GM23338 (cell line): ENCODE measurements at regions not wholly inside any gene's neighbourhood (a gene's known extent, or its start where the extent isn't known, plus 50 kb on each side); places are given as distances from the start of the nearest gene placed in this dataset.

ENCODE experiments used
- CREB1 ChIP-seq: fragments of 250-450 bp; sonication (Bioruptor Pico); IDR thresholded peaks from 2 replicates; pipeline ENCODE4 v1.5.0; 2020; ENCODE audit warnings: low read depth, mild to moderate bottlenecking, moderate library complexity
- CTCF ChIP-seq, 2 experiments: fragments of 200-600 bp in 1 of 2; sonication (generic) in 1 of 2; conservative IDR thresholded peaks; 2 replicates each; pipeline versions ENCODE4 v1.5.1 to v1.6.1; 2016 to 2017; ENCODE audit warnings: antibody characterized with exemption in 2 of 2, low read depth in 2 of 2, mild to moderate bottlenecking in 2 of 2, moderate library complexity in 1 of 2
- ETS1 ChIP-seq: IDR thresholded peaks from 2 replicates; pipeline ENCODE4 v1.6.1; 2016; ENCODE audit warnings: antibody characterized with exemption
- EZH2 ChIP-seq: fragments of 200-600 bp; sonication (generic); IDR thresholded peaks from one replicate; pipeline ENCODE4 v1.8.0; 2017; ENCODE audit warnings: antibody characterized with exemption, mild to moderate bottlenecking, low read depth; ENCODE audit not compliant: unreplicated experiment
- EZH2phosphoT487 ChIP-seq: fragments of 200-600 bp; sonication (generic); IDR thresholded peaks from one replicate; pipeline ENCODE4 v1.8.1; 2018; ENCODE audit warnings: antibody characterized with exemption; ENCODE audit not compliant: unreplicated experiment
- JUNB ChIP-seq: IDR thresholded peaks from one replicate; pipeline ENCODE4 v1.6.1; 2016; ENCODE audit warnings: antibody characterized with exemption; ENCODE audit not compliant: unreplicated experiment
- POLR2AphosphoS5 ChIP-seq: IDR thresholded peaks from 2 replicates; pipeline ENCODE4 v1.6.1; 2016; ENCODE audit warnings: antibody characterized with exemption, low read depth
- STAT1 ChIP-seq: IDR thresholded peaks from one replicate; pipeline ENCODE4 v1.6.1; 2016; ENCODE audit warnings: antibody characterized with exemption; ENCODE audit not compliant: unreplicated experiment
- ZNF114 ChIP-seq: fragments of 250-450 bp; sonication (Bioruptor Pico); IDR thresholded peaks from 2 replicates; pipeline ENCODE4 v1.5.0; 2020; ENCODE audit warnings: mild to moderate bottlenecking, moderate library complexity
- ZNF331 ChIP-seq: fragments of 250-450 bp; sonication (Bioruptor Pico); IDR thresholded peaks from 2 replicates; pipeline ENCODE4 v1.5.0; 2020; ENCODE audit warnings: low read depth, mild to moderate bottlenecking, moderate library complexity
- TF ChIP-seq, protein P1 (sequence below): IDR thresholded peaks from one replicate; pipeline ENCODE4 v1.6.1; 2018; ENCODE audit warnings: antibody characterized with exemption; ENCODE audit not compliant: unreplicated experiment
- TF ChIP-seq, protein P2 (sequence below): fragments of 250-450 bp; sonication (Bioruptor Pico); IDR thresholded peaks from 2 replicates; pipeline ENCODE4 v1.5.0; 2020; ENCODE audit warnings: mild to moderate bottlenecking, moderate library complexity

GRCh38 chr3:115228266-115228665 is 81.2 kb upstream of the ZBTB20 start:
- no peak for TF ChIP-seq CTCF (conservative IDR thresholded peaks at IDR 0.05; ENCODE audit: low read depth in 2 of 2)
- TF ChIP-seq EZH2 = no peak
- no peak for TF ChIP-seq POLR2AphosphoS5
- TF ChIP-seq, protein P1, sequence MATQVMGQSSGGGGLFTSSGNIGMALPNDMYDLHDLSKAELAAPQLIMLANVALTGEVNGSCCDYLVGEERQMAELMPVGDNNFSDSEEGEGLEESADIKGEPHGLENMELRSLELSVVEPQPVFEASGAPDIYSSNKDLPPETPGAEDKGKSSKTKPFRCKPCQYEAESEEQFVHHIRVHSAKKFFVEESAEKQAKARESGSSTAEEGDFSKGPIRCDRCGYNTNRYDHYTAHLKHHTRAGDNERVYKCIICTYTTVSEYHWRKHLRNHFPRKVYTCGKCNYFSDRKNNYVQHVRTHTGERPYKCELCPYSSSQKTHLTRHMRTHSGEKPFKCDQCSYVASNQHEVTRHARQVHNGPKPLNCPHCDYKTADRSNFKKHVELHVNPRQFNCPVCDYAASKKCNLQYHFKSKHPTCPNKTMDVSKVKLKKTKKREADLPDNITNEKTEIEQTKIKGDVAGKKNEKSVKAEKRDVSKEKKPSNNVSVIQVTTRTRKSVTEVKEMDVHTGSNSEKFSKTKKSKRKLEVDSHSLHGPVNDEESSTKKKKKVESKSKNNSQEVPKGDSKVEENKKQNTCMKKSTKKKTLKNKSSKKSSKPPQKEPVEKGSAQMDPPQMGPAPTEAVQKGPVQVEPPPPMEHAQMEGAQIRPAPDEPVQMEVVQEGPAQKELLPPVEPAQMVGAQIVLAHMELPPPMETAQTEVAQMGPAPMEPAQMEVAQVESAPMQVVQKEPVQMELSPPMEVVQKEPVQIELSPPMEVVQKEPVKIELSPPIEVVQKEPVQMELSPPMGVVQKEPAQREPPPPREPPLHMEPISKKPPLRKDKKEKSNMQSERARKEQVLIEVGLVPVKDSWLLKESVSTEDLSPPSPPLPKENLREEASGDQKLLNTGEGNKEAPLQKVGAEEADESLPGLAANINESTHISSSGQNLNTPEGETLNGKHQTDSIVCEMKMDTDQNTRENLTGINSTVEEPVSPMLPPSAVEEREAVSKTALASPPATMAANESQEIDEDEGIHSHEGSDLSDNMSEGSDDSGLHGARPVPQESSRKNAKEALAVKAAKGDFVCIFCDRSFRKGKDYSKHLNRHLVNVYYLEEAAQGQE = no peak
- TF ChIP-seq EZH2phosphoT487 = no peak
- TF ChIP-seq CREB1 (CRISPR knock-in tag) = no peak
- no peak for TF ChIP-seq ETS1
- no peak for TF ChIP-seq ZNF114 (CRISPR knock-in tag)
- no peak for TF ChIP-seq ZNF331 (CRISPR knock-in tag)
- TF ChIP-seq, protein P2, sequence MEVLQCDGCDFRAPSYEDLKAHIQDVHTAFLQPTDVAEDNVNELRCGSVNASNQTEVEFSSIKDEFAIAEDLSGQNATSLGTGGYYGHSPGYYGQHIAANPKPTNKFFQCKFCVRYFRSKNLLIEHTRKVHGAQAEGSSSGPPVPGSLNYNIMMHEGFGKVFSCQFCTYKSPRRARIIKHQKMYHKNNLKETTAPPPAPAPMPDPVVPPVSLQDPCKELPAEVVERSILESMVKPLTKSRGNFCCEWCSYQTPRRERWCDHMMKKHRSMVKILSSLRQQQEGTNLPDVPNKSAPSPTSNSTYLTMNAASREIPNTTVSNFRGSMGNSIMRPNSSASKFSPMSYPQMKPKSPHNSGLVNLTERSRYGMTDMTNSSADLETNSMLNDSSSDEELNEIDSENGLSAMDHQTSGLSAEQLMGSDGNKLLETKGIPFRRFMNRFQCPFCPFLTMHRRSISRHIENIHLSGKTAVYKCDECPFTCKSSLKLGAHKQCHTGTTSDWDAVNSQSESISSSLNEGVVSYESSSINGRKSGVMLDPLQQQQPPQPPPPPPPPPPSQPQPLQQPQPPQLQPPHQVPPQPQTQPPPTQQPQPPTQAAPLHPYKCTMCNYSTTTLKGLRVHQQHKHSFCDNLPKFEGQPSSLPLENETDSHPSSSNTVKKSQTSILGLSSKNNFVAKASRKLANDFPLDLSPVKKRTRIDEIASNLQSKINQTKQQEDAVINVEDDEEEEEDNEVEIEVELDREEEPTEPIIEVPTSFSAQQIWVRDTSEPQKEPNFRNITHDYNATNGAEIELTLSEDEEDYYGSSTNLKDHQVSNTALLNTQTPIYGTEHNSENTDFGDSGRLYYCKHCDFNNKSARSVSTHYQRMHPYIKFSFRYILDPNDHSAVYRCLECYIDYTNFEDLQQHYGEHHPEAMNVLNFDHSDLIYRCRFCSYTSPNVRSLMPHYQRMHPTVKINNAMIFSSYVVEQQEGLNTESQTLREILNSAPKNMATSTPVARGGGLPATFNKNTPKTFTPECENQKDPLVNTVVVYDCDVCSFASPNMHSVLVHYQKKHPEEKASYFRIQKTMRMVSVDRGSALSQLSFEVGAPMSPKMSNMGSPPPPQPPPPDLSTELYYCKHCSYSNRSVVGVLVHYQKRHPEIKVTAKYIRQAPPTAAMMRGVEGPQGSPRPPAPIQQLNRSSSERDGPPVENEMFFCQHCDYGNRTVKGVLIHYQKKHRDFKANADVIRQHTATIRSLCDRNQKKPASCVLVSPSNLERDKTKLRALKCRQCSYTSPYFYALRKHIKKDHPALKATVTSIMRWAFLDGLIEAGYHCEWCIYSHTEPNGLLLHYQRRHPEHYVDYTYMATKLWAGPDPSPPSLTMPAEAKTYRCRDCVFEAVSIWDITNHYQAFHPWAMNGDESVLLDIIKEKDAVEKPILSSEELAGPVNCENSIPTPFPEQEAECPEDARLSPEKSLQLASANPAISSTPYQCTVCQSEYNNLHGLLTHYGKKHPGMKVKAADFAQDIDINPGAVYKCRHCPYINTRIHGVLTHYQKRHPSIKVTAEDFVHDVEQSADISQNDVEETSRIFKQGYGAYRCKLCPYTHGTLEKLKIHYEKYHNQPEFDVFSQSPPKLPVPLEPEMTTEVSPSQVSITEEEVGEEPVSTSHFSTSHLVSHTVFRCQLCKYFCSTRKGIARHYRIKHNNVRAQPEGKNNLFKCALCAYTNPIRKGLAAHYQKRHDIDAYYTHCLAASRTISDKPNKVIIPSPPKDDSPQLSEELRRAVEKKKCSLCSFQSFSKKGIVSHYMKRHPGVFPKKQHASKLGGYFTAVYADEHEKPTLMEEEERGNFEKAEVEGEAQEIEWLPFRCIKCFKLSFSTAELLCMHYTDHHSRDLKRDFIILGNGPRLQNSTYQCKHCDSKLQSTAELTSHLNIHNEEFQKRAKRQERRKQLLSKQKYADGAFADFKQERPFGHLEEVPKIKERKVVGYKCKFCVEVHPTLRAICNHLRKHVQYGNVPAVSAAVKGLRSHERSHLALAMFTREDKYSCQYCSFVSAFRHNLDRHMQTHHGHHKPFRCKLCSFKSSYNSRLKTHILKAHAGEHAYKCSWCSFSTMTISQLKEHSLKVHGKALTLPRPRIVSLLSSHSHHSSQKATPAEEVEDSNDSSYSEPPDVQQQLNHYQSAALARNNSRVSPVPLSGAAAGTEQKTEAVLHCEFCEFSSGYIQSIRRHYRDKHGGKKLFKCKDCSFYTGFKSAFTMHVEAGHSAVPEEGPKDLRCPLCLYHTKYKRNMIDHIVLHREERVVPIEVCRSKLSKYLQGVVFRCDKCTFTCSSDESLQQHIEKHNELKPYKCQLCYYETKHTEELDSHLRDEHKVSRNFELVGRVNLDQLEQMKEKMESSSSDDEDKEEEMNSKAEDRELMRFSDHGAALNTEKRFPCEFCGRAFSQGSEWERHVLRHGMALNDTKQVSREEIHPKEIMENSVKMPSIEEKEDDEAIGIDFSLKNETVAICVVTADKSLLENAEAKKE (CRISPR knock-in tag) = no peak
- TF ChIP-seq JUNB = no peak
- no peak for TF ChIP-seq STAT1
